ENCODE measurements at regions not wholly inside any gene's neighbourhood (a gene's known extent, or its start where the extent isn't known, plus 50 kb on each side); places are given as distances from the start of the nearest gene placed in this dataset.

GRCh38 chr6:131363947-131364834, 208.8 kb upstream of the ARG1 start:
- Histone ChIP-seq H3K4me1 (ENCODE audit: control insufficient read depth, insufficient read depth, low read length) (no peaks in the 10 kb centered on the region), H3K9ac (ENCODE audit: low read length in 2 of 2) (no peak overlapping the region)

GRCh38 chr6:131366223-131366622, 206.8 kb upstream of the ARG1 start:
- no peaks in the 10 kb centered on the region for H3K27me3 ChIP-seq (ENCODE audit: control insufficient read depth in 1 of 2, insufficient read depth in 2 of 2, low read length in 2 of 2)
- no peaks in the 10 kb centered on the region for H3K36me3 ChIP-seq (ENCODE audit: control insufficient read depth in 2 of 2, insufficient read depth in 2 of 2, low read length in 2 of 2)
- no peaks in the 10 kb centered on the region for H3K4me1 ChIP-seq (ENCODE audit: control insufficient read depth, insufficient read depth, low read length)
- H3K9me3 ChIP-seq (ENCODE audit: control insufficient read depth in 2 of 2, low read length in 2 of 2) = no peaks in the 10 kb centered on the region
- no peak overlapping the region for H3K27ac ChIP-seq (ENCODE audit: low read length)
- no peak overlapping the region for H3K4me3 ChIP-seq (ENCODE audit: low read length in 2 of 2)
- no peak overlapping the region for H3K9ac ChIP-seq (ENCODE audit: low read length in 2 of 2)

More at GRCh38 chr6:131363947-131364834, 208.8 kb upstream of the ARG1 start:
- H3K27ac ChIP-seq (ENCODE audit: low read length) = no peak overlapping the region
- H3K27me3 ChIP-seq (ENCODE audit: control insufficient read depth in 1 of 2, insufficient read depth in 2 of 2, low read length in 2 of 2) = no peaks in the 10 kb centered on the region
- no peaks in the 10 kb centered on the region for H3K9me3 ChIP-seq (ENCODE audit: control insufficient read depth in 2 of 2, low read length in 2 of 2)
- H3K4me3 ChIP-seq (ENCODE audit: low read length in 2 of 2) = no peak overlapping the region
- H3K36me3 ChIP-seq (ENCODE audit: control insufficient read depth in 2 of 2, insufficient read depth in 2 of 2, low read length in 2 of 2) = no peaks in the 10 kb centered on the region

GRCh38 chr6:131367206-131367873, 205.7 kb upstream of the ARG1 start:
- Histone ChIP-seq H3K4me3 (ENCODE audit: low read length in 2 of 2) (no peak overlapping the region), H3K27ac (ENCODE audit: low read length) (no peak overlapping the region), H3K27me3 (ENCODE audit: control insufficient read depth in 1 of 2, insufficient read depth in 2 of 2, low read length in 2 of 2) (no peaks in the 10 kb centered on the region), H3K36me3 (ENCODE audit: control insufficient read depth in 2 of 2, insufficient read depth in 2 of 2, low read length in 2 of 2) (no peaks in the 10 kb centered on the region), H3K4me1 (ENCODE audit: control insufficient read depth, insufficient read depth, low read length) (no peaks in the 10 kb centered on the region), H3K9me3 (ENCODE audit: control insufficient read depth in 2 of 2, low read length in 2 of 2) (no peaks in the 10 kb centered on the region), H3K9ac (ENCODE audit: low read length in 2 of 2) (no peak overlapping the region)

- peak overlapping the region in 1 of 2 donors; percentile 15 for H3K4me3 ChIP-seq (ENCODE audit: low read length in 2 of 2)
Measured at GRCh38 chr6:131368198-131368911, 204.7 kb upstream of the ARG1 start.

GRCh38 chr6:131372535-131372934, 200.5 kb upstream of the ARG1 start:
- Histone ChIP-seq H3K27ac (ENCODE audit: low read length) (no peak overlapping the region), H3K4me3 (ENCODE audit: low read length in 2 of 2) (no peak overlapping the region), H3K9me3 (ENCODE audit: control insufficient read depth in 2 of 2, low read length in 2 of 2) (no peaks in the 10 kb centered on the region), H3K4me1 (ENCODE audit: control insufficient read depth, insufficient read depth, low read length) (no peaks in the 10 kb centered on the region), H3K27me3 (ENCODE audit: control insufficient read depth in 1 of 2, insufficient read depth in 2 of 2, low read length in 2 of 2) (no peaks in the 10 kb centered on the region), H3K9ac (ENCODE audit: low read length in 2 of 2) (no peak overlapping the region), H3K36me3 (ENCODE audit: control insufficient read depth in 2 of 2, insufficient read depth in 2 of 2, low read length in 2 of 2) (no peaks in the 10 kb centered on the region)

More at GRCh38 chr6:131368198-131368911, 204.7 kb upstream of the ARG1 start:
- no peaks in the 10 kb centered on the region for H3K27me3 ChIP-seq (ENCODE audit: control insufficient read depth in 1 of 2, insufficient read depth in 2 of 2, low read length in 2 of 2)
- no peaks in the 10 kb centered on the region for H3K4me1 ChIP-seq (ENCODE audit: control insufficient read depth, insufficient read depth, low read length)
- no peaks in the 10 kb centered on the region for H3K9me3 ChIP-seq (ENCODE audit: control insufficient read depth in 2 of 2, low read length in 2 of 2)
- H3K9ac ChIP-seq (ENCODE audit: low read length in 2 of 2) = no peak overlapping the region
- H3K27ac ChIP-seq (ENCODE audit: low read length) = no peak overlapping the region
- H3K36me3 ChIP-seq (ENCODE audit: control insufficient read depth in 2 of 2, insufficient read depth in 2 of 2, low read length in 2 of 2) = no peaks in the 10 kb centered on the region

GRCh38 chr6:131377112-131377705, 195.8 kb upstream of the ARG1 start:
- H3K9me3 ChIP-seq (ENCODE audit: control insufficient read depth in 2 of 2, low read length in 2 of 2) = no peaks in the 10 kb centered on the region
- H3K36me3 ChIP-seq (ENCODE audit: control insufficient read depth in 2 of 2, insufficient read depth in 2 of 2, low read length in 2 of 2) = no peaks in the 10 kb centered on the region
- H3K4me3 ChIP-seq (ENCODE audit: low read length in 2 of 2) = no peak overlapping the region
- no peak overlapping the region for H3K27ac ChIP-seq (ENCODE audit: low read length)
- H3K9ac ChIP-seq (ENCODE audit: low read length in 2 of 2) = no peak overlapping the region
- no peaks in the 10 kb centered on the region for H3K4me1 ChIP-seq (ENCODE audit: control insufficient read depth, insufficient read depth, low read length)
- no peaks in the 10 kb centered on the region for H3K27me3 ChIP-seq (ENCODE audit: control insufficient read depth in 1 of 2, insufficient read depth in 2 of 2, low read length in 2 of 2)

GRCh38 chr6:131378874-131379273, 194.2 kb upstream of the ARG1 start:
- H3K9ac ChIP-seq (ENCODE audit: low read length in 2 of 2) = no peak overlapping the region
- H3K4me1 ChIP-seq (ENCODE audit: control insufficient read depth, insufficient read depth, low read length) = no peaks in the 10 kb centered on the region
- no peak overlapping the region for H3K4me3 ChIP-seq (ENCODE audit: low read length in 2 of 2)

GRCh38 chr6:131379948-131380347, 193.1 kb upstream of the ARG1 start:
- Histone ChIP-seq H3K4me1 (ENCODE audit: control insufficient read depth, insufficient read depth, low read length) (no peaks in the 10 kb centered on the region), H3K36me3 (ENCODE audit: control insufficient read depth in 2 of 2, insufficient read depth in 2 of 2, low read length in 2 of 2) (no peaks in the 10 kb centered on the region), H3K4me3 (ENCODE audit: low read length in 2 of 2) (no peak overlapping the region), H3K9ac (ENCODE audit: low read length in 2 of 2) (no peak overlapping the region), H3K27ac (ENCODE audit: low read length) (no peak overlapping the region), H3K9me3 (ENCODE audit: control insufficient read depth in 2 of 2, low read length in 2 of 2) (peaks cover 0 to 3% of the 10 kb centered on the region in 2 donors), H3K27me3 (ENCODE audit: control insufficient read depth in 1 of 2, insufficient read depth in 2 of 2, low read length in 2 of 2) (no peaks in the 10 kb centered on the region)

More at GRCh38 chr6:131378874-131379273, 194.2 kb upstream of the ARG1 start:
- no peaks in the 10 kb centered on the region for H3K27me3 ChIP-seq (ENCODE audit: control insufficient read depth in 1 of 2, insufficient read depth in 2 of 2, low read length in 2 of 2)
- H3K27ac ChIP-seq (ENCODE audit: low read length) = no peak overlapping the region
- H3K9me3 ChIP-seq (ENCODE audit: control insufficient read depth in 2 of 2, low read length in 2 of 2) = peaks cover 0 to 3% of the 10 kb centered on the region in 2 donors
- H3K36me3 ChIP-seq (ENCODE audit: control insufficient read depth in 2 of 2, insufficient read depth in 2 of 2, low read length in 2 of 2) = no peaks in the 10 kb centered on the region

- H3K27me3 ChIP-seq (ENCODE audit: control insufficient read depth in 1 of 2, insufficient read depth in 2 of 2, low read length in 2 of 2) = no peaks in the 10 kb centered on the region
- H3K9me3 ChIP-seq (ENCODE audit: control insufficient read depth in 2 of 2, low read length in 2 of 2) = peaks cover 0 to 3% of the 10 kb centered on the region in 2 donors
- H3K4me1 ChIP-seq (ENCODE audit: control insufficient read depth, insufficient read depth, low read length) = no peaks in the 10 kb centered on the region
- H3K27ac ChIP-seq (ENCODE audit: low read length) = no peak overlapping the region
- no peak overlapping the region for H3K4me3 ChIP-seq (ENCODE audit: low read length in 2 of 2)
- H3K36me3 ChIP-seq (ENCODE audit: control insufficient read depth in 2 of 2, insufficient read depth in 2 of 2, low read length in 2 of 2) = no peaks in the 10 kb centered on the region
- H3K9ac ChIP-seq (ENCODE audit: low read length in 2 of 2) = no peak overlapping the region
Measured at GRCh38 chr6:131381052-131381708, 191.8 kb upstream of the ARG1 start.

- Histone ChIP-seq H3K9me3 (ENCODE audit: control insufficient read depth in 2 of 2, low read length in 2 of 2) (peaks cover 0 to 3% of the 10 kb centered on the region in 2 donors), H3K9ac (ENCODE audit: low read length in 2 of 2) (no peak overlapping the region), H3K27me3 (ENCODE audit: control insufficient read depth in 1 of 2, insufficient read depth in 2 of 2, low read length in 2 of 2) (no peaks in the 10 kb centered on the region), H3K27ac (ENCODE audit: low read length) (no peak overlapping the region), H3K36me3 (ENCODE audit: control insufficient read depth in 2 of 2, insufficient read depth in 2 of 2, low read length in 2 of 2) (no peaks in the 10 kb centered on the region), H3K4me3 (ENCODE audit: low read length in 2 of 2) (no peak overlapping the region), H3K4me1 (ENCODE audit: control insufficient read depth, insufficient read depth, low read length) (no peaks in the 10 kb centered on the region)
Measured at GRCh38 chr6:131381709-131382093, 191.3 kb upstream of the ARG1 start.
